HL-60/S4 (cell line): ENCODE measurements at regions not wholly inside any gene's neighbourhood (a gene's known extent, or its start where the extent isn't known, plus 50 kb on each side); places are given as distances from the start of the nearest gene placed in this dataset.

Experiments
- in situ Hi-C: fragments of 300-500 bp; cut with MboI; formaldehyde crosslinking; loops from 2 replicates; pipeline ENCODE4 v1.14.3; 2022; ENCODE audit warnings: low sequenced_read_pairs

DNA sequence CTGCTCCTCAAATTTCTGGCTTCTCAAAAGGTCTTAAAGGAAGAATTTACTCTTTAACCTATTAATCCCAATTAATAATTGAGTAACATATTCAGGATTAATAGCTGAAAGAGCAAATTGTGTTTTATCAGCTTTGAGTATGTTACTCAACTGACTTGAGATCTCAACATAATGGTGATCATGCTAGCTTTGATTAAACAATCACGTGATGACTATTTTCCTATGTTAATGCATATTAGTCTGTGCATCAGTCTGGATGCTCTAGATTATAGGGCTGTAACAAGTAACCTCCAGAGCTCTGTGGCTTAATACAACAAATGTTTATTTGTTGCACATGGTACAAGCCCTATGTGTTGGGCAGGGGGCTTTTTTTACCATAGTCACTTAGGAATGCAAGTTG, 313.4 kb upstream of the BTBD3 start:
- in situ Hi-C loops, result no loop called here

DNA sequence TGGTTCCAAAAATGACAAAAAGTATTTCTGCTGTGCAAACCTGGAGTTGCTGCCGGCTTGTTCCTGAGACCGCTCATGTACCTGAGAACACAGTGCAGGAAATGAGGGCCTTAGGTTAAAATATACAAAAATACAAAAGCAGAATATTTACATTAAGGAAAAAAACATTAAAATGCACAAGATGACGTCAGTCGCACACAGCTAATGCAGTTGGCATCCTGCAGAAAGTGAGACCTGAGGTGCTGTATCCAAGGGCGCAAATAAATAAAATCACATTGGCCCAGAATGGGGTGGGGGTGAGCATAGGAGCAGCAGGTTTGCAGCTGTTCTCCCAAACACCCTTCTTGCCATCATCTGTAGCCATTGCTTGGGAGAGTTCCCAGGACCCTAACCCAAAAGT, 310.6 kb upstream of the BTBD3 start:
- in situ Hi-C loops, result no loop called here

DNA sequence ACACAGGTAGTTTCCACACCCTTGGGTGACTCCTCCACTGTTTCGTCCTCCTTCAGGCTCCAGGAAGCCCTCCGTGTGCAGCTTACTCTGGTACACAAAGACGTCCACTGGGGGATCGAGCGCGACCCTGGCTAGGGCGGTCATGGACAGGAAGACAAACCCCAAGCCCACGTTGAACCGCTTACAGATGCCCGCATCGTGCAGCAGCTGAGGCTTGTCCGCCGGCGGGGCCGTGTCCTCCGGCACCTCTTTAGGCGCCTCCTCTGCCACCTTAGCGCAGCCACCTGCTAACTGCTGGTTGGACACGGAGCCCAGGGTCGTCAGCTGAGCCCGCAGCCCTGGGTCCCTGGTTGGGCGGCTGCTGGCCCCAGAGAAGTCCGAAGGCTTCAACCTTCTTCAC, 309.0 kb upstream of the BTBD3 start:
- in situ Hi-C loops, result no loop called here

GRCh38 chr20:11624704-11625103, 293.0 kb upstream of the BTBD3 start:
- in situ Hi-C loops, result no loop called here

DNA sequence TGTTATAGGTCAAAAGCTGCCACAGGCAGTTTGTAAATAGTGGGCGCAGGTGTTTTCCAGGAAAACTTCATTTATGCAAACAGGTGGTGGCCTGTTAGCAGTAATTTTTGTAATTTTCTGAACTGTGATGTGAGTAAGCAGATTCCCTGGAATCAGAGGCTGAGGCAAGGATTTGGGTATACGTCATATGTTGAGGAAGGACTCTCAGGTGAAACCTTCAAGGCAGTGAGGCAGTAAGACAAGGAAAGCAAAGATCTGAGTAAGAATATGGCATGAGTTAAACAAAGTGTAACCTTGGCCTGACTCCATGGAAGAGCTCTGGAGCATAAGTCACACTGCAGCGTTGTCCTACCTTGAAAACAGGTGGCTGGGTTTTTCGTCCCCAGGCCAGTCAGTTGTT, 291.1 kb upstream of the BTBD3 start:
- in situ Hi-C loops, result no loop called here

DNA sequence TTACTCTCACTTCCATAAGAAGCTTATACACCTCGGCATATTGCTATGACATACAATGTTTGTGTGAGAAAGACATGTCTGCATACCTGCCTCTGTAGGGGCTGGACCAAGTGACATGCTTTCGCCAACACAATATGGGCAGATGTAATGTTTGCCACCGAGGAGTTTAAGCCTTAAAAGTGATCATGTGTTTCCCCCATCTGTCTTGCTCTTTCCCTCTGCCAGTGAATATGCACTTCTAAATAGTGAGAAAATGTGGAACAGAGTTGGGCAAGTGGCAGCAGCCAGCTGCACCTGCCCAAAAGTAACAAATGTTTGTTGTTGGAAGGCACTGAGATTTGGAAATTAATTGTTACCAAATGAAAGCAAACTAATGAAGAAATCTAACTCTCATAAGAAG, 274.8 kb upstream of the BTBD3 start:
- in situ Hi-C loops, result no loop called here

DNA sequence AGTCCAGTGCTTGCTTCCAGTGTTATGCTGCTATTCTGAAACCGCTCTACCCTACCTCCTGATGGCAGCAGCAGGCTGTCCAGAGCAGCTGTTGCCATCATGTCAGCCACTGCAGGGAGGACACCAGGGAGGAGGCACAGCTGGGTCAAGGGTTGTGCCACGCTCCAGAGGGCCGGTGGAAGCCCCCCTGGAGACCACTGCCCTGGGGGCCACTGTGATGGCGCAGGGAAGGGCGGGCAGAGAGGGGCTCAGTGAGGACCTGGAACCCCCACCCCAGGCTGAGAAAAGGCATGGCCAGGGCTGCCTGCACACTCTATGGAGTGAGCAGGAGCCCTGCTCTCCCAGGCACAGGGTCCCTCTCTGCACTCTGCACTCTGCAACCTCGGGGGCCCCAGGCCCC, 271.3 kb upstream of the BTBD3 start:
- in situ Hi-C loops, result no loop called here

GRCh38 chr20:11650566-11650965, 267.1 kb upstream of the BTBD3 start:
- in situ Hi-C loops, result no loop called here

- in situ Hi-C loops, result no loop called here
Observed at GRCh38 chr20:11651138-11651537, 266.6 kb upstream of the BTBD3 start.

DNA sequence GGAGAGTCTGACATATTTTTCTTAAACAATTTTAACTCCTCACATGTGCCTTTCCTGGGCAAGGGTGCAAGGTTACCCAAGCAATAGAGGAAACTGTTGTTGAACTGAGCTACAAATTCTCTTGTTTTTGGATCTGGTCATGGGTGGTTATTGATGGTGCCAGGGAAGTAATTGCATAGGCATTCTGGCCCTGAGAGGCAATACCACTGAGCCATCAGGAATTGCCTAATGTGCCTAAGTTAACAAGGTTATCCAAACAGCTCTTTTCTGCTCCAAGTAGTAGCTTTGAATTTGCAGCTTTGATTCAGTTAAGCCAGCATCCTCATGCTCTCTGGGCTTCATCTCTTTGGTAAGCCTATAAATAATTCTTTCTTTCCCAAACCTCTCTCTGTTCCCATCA, 266.0 kb upstream of the BTBD3 start:
- in situ Hi-C loops, result no loop called here

DNA sequence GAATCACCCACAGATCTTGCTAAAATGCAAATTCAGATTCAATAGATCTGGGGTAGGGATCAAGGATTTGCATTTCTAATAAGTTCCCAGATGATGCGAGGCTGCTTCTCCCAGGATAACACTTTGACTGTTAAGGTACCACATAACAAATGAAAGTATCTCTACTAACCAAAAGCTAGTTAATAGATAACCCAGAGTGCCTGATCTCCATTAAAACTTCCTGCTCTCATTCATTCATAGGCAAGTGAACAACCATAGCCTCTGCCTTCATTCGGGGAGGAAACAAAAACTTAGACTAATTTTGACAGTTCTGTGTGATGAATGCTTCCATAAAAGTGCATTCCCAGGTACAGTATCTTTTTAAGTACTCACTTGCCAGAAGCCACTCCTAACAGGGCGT, 265.6 kb upstream of the BTBD3 start:
- in situ Hi-C loops, result no loop called here

- in situ Hi-C loops, result no loop called here
Observed at GRCh38 chr20:11654766-11655165, 262.9 kb upstream of the BTBD3 start.

DNA sequence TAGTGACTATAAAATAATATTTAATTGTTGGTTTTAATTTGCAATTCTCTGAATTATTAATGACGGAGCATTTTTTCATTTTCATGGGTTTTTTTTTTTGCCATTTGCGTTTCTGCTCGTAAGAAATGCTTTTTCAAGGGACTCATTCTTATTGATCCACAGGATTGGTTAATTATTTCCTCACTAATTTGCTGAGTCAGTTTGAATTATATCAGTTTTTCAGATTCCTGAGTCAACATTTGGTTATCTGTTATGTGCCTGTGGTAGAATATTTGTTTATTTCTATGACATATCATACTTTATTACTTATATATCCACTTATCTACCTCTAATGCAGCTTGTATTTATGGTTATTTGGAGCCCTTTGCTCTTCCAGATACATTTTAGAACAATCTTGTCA, 257.0 kb upstream of the BTBD3 start:
- in situ Hi-C loops, result no loop called here

DNA sequence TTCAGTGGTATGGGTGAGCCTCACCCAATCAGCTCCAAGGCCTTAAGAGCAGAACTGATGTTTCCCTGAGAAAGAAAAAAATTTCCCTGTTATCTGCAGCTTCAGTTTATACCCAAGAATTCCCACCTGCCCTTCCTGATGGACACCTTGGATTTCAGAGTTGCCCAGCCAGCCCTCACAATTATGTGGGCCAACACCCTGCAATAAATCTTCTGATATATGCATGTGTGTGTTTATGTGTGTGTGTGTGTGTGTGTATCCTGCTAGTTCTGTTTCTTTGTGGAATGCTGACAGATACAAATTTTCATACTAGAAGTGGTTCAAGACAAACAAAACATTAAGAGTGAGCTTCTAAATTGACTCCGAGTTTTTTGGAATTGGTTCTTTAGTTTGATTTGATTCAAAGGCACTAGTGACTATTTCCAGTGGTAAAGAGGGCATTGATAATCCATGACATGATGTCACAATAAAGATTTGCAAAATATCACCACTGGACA, 246.6 kb upstream of the BTBD3 start:
- in situ Hi-C loops, result no loop called here

DNA sequence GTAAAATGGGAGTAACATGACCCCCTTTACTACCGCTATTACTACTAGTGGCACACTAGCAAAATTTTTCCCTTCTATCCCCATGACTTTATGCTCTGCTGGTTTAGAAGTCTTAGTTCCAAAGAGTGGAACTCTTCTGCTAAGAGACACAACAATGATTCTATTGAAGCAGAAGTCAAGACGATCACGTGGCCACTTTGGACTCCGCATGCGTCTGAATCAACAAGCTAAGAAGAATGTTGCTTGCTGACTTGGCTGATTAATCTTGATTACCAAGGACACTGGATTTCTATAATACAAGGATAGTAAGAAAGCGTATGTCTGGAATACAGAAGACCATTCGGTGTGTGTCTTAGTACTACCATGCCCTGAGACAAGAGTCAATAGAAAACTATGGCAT, 244.7 kb upstream of the BTBD3 start:
- in situ Hi-C loops, result no loop called here

DNA sequence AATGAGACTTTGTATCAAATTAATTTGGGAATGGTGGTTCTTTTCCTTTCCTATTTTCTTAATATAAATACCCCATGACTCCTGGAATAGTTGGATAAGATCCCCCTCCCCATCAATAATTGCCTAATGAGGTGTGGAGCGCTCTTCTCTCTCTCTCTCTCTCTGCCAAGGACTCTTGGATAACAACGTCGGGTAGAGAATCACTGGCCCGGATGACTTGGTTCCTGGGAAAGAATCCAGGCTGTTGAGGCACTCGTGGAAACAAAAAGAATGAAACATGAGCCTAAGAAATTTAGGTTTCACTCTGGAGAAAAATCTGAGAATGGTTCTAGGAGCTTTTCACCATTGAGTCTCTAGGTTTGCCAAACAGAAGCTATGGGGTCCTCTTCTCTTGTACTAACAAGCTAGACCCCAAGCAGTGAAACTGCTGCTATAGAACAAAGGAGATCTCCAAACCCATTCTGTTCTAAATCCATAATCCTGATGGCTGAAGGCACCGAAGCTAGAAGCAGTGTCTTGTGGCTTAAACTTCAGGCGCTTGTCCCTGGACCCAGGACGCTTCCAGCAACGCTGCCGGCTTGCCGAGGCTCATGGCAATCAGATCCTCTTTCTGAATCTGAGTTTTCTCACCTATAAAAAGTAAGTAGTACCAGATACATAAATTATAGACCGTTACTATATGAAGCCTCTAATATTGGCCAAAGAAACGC, 241.6 kb upstream of the BTBD3 start:
- in situ Hi-C loops, result no loop called here

DNA sequence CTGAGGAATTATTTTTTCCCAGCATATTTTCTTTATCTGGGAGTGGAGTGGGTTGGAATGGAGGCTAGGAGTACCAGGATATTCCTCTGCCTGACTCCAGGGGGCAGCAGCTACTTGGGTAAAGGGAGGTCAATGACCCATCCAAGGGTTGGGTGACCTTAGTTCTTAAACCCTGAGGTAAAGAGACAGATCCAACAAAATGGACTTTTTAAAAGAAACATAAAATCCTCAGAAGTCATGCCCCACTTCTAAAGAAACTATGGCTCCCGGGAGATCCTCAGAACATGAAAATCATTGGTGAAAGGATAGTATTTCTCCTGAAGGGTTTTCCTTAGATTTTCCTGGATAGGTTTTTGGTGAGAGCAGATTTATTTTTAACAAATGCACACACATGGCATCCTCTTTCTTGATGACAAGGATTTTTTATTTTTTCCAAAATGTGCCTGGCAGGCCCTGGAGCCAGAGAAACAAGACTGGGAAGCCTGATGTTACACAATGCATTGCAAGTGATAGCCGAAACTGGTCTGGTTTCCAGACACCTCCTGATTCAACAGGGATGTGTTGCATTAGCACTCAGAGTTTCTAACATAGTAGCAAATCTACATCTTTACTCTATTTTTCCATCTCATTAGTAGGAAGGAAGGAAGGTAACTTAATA, 240.9 kb upstream of the BTBD3 start:
- in situ Hi-C loops, result no loop called here

GRCh38 chr20:11677428-11677827, 240.3 kb upstream of the BTBD3 start:
- in situ Hi-C loops, result no loop called here

GRCh38 chr20:11677836-11678235, 239.9 kb upstream of the BTBD3 start:
- in situ Hi-C loops, result no loop called here

- in situ Hi-C loops, result no loop called here
Observed at GRCh38 chr20:11682285-11682684, 235.4 kb upstream of the BTBD3 start.

- in situ Hi-C loops, result no loop called here
Observed at GRCh38 chr20:11686195-11686594, 231.5 kb upstream of the BTBD3 start.

- in situ Hi-C loops, result no loop called here
Observed at GRCh38 chr20:11686820-11687543, 230.7 kb upstream of the BTBD3 start.
